SHP77 treated with DMSO at 0.1 percent for 48 hours (cell line): ENCODE measurements at regions not wholly inside any gene's neighbourhood (a gene's known extent, or its start where the extent isn't known, plus 50 kb on each side); places are given as distances from the start of the nearest gene placed in this dataset.
"Not testable (repeated sequence)": the region's sequence is repeated elsewhere in the genome, so short reads cannot be mapped to it uniquely, and the experiment has no call there.

ENCODE experiments used
- DNase-seq: peaks from one replicate; lab custom pipeline; 2025; lab: John Stamatoyannopoulos, UW

DNA sequence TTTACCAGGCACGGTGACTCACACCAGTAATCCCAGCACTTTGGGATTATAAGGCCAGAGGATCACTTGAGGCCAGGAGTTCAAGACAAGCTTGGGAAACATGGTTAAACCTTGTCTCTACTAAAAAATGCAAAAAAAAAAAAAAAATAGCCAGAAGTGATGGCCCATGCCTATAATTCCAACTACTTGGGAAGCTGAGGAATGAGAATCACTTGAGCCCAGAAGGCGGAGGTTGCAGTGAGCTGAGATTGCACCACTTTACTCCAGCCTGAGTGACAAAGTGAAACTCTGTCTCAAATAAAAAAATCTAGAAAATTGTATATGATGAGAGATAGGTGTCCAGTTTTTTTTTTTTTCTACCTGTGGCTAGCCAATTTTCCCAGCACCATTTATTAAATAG is 578.2 kb downstream of the ANKRD7 start:
- no peak for DNase-seq

DNA sequence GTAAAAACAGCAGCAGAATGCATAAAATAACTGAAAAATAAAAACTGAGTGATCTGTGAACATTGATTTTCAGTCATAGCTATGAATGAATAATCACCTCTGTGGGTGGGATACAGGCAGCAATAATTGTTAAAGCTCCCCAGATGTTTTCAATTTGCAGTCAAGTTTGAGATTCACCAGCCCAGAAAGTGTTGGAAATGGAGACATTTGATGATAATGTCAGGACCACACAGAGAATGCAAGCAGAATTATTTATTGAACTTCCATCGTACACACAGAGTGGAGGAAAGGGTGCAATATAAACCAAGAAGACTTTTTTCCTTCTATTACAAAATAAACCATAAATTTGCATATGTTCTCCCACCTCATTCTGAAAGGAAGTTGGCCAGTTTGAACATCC is 601.7 kb downstream of the ANKRD7 start:
- no peak for DNase-seq

DNA sequence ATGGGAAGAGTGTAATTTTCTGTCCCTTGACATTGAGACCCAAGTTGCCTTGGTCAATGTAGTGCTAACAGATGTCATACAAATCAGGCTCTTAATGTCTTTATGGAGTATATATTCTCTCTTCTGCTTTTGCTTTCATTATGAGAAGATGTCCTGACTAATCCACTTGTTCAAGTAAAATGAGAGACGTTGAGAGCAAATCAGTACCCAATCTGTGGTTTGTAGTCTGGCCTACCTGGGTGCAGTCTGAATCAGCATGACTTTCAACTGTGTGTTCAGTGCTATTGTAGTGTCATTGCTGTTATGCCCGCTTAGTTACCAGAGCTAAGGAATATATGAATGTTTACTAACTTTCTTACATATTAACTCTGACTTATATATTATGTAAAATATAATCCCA is 612.4 kb downstream of the ANKRD7 start:
- no peak for DNase-seq

DNA sequence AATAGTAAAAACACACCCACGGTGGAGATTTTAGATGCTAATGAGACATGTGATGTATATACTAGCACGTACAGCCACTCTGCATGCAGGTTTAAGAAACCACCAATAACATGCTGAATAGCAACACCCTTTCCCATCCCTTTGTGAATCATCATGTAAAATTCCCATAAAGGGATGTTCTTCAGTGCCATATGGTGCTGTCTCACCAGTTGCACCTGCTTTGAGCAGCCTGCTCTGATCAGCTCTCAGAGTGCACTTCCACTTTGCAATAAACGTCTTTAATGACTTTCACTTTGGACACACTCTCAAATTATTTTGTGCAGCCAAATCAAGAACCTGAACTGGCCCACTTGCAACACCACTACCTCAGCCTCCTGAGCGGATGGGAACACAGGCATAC is 615.0 kb downstream of the ANKRD7 start:
- DNase-seq: no peak

DNA sequence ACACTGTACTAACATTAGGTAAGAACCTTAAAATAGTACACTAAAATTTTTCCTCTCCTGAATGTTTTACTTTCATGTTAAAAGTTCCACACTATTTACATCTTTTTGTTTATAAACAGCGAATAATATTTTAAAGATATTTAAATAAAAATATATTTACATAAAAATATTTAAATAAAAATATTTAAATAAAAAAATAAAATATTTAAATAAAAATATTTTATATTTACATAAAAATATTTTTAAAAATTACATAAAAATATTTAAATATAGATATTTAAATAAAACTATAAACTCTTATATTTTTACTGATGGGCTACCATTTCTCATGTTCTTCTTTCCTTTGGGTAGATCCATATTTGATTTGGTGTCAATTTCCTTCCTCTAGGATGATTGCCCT is 619.0 kb downstream of the ANKRD7 start:
- DNase-seq: no peak

DNA sequence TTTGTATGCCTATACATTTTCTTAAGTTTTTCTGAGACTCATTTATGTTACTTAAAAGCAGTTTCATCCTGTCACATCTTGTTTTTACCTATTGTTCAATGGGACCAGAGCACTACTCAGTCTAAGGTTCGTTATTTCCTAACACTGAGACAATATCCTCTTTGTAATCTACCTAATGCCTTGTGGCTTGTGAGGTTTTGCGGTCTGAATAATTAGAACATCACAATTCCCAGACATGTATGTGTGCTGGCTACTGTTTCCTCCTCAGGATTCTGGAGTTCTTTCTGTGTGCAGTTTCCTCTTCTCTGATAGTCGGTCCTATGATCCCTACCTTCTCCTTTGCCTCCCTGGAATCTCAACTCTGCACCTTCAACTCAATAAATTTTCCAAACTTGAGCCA is 620.2 kb downstream of the ANKRD7 start:
- DNase-seq: no peak

DNA sequence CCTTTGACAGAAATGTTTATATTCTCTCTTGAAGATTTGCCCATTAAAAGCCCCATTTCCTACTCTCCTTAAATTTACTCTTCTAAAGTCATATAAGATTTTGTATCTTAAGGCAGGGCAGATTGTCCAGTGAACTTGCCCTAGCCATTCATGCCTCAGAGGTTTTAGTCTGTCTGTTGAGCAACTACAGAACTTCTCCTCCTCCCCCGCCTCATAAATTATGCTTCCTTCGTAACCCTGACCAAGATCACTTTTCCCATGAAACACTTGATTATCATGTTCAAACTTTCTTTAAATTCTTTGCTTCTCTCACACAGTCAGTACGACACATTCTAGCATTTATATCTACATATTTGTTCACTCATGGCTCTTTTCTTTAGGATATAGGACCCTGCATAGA is 621.3 kb downstream of the ANKRD7 start:
- DNase-seq: no peak

DNA sequence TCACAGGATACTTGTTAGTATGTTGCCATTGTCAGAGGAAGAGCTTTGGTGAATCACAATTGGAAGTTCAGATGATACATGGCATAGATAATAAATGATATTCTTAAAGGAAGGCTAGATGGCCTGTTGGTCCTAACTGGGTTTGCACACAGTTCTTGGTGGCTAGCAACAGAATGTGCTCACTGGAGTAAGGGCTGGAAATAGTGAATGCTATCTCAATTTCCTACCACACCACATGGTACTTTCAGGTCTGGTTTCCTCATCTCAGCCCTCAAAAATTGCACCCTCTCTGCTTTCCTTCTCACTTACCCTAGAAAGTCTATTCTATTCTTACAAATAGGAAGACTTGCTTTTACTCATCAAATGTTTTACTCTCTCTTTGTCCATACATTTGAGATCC is 622.5 kb downstream of the ANKRD7 start:
- DNase-seq: no peak

DNA sequence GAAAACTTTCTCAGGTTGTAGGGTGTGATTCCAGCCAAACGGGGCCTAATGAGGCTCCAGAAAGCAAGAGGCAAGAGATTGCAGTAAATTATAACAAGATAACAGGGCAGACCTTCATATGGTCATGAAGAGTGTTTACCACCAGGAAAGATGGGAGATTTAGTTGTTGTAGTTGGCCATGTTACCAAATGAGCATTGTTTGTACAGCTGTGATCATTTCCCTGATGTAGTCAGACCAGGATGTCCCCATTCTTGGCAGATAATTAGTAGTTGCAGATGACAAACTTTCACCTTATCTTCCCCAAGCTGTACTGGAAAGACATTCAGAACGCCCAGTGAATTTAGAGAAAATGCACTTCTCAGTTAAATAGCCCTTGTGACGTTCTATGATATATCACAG is 630.8 kb downstream of the ANKRD7 start:
- DNase-seq: peak; percentile 84

DNA sequence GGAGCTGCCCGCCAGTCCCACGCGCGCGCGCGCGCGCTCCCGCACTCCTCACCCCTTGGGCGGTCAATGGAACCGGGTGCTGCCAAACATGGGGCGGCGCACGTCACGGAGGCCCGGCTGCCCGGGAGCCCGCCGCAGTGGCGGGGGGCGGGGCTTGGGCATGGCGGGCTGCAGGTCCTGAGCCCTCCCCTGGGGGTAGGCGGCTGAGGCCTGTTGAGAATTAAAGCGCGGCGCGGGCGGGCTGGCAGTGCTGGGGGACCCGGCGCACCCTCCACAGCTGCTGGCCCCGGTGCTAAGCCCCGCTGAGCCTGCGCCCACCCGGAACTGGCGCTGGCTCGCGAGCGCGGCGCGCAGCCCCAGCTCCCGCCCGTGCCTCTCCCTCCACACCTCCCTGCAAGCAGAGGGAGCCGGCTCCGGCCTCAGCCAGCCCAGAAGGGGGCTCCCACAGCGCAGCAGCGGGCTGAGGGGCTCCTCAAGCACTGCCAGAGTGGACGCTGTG is 634.2 kb downstream of the ANKRD7 start:
- no peak for DNase-seq

DNA sequence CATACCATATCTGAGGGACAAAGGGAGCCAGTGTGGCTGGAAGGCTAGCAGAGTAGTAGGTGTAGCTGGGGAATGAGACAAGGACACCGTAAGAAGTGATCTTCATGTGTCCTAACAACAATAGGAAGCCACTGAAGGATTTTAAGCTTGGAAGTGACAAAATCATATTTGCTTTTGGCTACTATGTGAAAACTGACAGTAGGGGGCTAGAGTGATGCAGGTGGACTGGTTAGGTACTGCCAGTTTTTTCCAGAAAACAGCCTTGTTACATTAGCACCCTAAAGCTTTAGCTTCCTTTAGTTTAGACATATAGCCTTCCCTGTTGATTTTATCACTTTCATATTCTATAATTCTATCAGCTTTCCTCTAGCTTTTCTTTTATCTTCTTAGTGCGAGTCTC is 637.1 kb downstream of the ANKRD7 start:
- DNase-seq: no peak

DNA sequence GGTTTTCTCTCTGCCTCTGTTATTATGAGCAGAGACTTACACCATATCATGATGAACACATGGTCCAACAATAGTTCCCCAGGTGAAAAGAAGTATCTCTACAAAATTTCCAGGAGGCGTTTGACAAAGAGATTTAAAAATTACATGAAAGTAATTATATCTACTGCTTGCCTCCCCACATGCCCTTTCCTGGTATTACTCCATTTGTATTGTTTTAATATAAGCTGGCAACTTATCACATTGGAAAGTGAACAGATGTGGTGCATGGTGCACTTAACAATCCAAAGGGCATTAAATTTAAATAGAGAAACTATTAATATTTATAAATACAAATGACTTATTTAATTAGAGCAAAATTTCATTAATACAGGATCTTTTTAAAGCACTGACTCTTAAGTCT is 638.2 kb downstream of the ANKRD7 start:
- no peak for DNase-seq

DNA sequence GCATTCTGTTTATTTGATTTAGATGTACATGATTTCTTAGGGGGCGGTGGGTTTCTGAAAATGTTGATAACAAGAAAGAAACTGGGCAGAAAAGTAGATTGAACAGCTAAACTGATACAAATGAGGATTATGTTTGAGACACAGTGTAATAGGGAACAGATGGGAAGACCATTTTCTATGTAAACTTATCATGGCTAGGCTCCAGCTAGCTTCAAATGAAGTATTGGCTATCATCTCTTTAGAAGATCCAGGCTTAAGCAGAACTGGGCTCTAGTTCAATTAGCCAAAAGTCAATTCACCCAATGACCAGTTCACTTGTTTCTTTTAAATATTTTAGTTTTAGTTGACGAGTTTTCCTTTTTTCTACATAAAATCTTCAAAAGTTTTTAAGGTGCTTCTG is 639.5 kb downstream of the ANKRD7 start:
- no peak for DNase-seq

DNA sequence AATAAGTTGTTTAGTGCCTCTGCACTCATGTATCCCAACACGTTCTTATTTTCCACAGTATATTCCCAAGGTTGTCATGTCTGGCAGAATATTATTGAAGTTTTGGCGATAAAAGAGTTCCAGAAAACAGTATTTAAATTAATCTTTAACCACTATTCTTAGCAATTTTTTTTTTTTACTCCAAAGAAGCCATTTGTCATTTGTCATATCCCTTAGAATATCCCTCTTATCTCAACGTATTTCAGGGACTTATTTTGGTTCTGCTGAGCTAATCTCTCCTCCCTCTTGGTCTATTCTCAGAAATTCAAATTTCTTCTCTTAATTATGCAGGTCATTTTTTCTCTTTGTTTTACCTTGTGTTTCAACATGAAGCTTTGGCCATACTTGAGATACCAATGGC is 643.4 kb downstream of the ANKRD7 start:
- DNase-seq: no peak

DNA sequence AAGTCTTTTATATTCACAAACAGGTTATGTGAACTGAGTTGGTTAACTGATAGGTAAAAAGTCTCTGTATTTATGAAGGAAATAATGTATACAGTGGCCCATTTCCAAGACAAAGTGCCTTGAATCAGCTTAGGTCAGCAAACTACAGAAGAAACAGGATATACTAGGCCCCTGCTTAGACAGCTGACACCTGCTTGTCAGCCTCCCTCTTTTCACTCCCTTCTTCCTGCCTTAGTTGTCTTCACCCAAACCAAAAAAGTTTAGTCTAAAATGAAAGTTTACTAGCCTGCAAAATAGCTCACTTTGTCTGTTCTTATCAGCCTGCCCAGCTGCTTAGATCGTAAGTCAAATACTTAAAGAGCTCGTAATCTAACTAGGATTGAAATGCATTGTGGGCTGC is 644.6 kb downstream of the ANKRD7 start:
- DNase-seq: not testable (repeated sequence)

DNA sequence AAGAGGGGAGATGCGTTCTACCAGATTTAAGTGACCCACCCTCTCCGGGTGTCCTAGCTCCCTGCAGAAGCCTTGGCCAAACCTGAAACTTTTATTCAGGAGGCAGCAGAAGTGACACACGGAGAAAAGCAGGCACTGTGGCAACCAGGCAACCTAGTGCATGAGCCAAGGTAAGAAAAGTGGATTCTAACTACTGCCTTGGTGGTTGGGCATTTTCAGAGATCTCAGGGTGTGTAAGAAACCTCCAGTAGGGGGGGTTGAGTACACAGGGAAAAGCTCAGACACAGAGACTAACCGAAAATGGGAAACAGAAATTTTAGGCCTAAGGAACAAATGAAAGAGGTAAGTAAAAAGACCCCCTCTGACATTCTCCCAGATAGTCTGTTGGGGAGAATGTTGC is 645.7 kb downstream of the ANKRD7 start:
- DNase-seq: peak; percentile 32

DNA sequence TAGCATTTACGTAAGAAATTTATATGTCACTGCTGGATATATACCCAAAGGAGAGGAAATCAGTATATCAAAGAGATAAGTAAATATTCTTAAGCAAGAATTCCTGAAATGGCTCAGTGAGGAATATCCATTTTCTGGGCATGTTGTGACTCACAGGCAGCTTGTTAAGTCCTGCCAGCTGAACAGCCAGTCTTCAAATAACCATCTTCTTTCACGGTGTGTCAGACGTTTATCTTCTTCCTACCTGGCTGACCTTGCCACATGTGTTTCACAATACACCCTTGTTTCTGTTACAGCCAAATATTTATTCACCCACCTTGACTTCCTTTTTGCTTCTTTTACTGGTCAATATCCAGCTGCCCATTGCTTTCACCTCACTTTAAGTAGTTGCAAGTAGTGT is 648.1 kb downstream of the ANKRD7 start:
- DNase-seq: peak; percentile 59

DNA sequence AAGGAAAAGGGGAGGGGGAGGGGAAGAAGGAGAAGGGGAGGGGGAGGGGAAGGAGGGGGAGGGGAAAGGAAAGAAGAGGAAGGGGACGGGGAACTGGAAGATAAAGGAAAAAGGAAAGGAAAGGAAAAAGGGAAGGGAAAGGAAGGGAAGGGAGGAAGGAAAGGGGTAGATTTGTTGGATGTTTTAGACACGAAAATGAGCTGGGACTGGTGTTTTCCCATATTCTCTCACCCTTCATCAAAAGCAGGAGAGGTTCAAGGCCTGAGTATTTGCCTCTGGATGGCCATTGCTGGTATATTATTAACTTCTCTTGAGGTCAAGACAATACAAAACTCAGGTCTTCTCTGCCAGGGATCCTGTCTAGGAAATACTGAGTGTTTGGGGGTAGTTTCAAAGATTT is 652.7 kb downstream of the ANKRD7 start:
- DNase-seq: no peak

DNA sequence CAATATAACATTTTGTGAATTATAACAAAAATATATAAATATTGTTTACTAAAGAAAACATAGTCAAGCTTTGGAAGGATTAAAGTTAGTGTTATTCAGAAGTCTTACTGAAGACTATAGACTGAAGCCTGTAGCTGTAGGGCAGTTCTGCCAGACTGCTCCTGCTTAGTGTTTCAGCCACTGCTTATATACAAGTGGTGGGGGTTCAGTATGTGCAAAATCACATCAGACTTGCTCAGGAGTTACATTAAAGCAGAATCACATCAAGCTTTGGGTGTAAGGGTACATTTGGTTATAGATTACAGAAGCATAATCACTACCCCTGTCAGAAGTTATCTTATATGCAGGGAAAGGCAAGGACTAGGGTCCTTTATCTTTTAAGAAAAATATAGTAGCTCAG is 653.8 kb downstream of the ANKRD7 start:
- no peak for DNase-seq

DNA sequence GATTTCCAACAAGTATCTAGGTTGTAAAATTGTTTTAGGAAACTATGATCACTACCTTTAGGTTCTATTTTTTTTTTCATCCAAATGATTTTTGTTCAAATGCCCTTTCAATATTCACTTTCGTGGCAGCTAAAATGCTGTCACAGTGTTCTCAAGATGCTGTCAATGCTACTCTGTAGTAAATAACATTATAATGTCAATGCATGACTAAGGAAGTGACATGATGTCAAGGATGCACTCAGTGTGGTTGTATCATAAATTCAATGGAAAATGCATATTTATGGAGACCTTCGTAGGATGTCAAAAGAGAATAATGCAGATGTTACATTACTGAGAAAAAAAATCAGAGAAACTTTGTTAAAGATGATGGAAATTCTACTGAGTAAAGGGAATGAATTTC is 673.8 kb downstream of the ANKRD7 start:
- DNase-seq: no peak

DNA sequence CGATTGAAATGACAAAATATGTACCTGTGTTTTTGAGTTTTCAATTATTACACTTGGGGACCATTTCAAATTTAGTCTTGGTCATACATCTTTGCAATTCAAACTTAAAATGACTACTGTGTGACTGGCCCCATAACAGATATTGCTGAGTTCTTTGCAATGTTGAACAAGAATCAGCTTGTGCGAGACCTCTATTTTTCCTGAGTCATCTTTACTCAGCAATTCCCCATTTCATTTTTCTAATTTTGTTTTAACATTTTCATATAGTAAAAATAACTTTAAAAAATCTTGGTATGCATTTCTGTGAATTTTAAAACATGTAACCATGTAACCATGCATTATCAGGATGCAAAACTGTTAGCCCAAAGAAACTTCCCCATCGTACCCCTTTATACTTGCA is 678.1 kb downstream of the ANKRD7 start:
- no peak for DNase-seq

DNA sequence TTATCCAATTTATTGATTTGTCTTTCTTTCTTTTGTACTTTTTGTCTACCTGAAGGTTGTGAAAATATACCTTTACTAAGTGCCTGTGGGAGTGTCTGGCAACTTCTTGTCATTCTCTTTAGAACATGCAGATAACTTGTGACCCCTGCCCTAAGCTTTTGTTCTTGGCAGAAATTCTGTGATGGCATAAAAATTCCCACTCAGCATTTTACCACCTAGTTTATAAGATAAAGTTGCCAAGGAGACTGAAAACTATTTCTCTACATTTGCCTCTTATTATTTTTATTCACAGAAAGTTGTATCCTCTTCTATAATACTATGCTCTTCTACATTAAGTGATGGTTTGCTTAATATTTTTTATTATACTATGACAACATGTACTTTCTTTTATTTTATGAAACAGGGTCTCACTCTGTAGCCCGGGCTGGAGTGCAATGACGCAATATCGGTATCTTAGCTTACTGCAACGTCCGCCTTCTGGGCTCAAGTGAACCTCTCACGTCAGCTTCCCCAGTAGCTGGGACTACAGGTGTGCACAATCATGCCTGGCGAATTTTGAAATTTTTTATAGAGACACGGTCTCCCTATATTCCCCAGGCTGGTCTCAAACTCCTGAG is 683.5 kb downstream of the ANKRD7 start:
- no peak for DNase-seq

DNA sequence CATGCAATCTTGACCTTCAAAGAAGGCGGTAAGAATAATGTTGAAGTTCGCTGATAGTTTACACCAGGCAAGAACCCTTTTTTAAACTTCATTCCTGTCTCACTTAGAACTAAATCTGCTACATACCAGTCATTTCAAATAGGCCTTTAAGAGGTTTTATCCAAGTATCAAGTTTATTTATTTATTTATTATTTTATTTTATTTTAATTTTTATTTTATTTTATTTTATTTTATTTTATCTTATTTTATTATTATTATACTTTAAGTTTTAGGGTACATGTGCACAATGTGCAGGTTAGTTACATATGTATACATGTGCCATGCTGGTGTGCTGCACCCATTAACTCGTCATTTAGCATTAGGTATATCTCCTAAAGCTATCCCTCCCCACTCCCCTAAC is 691.6 kb downstream of the ANKRD7 start:
- not testable (repeated sequence) for DNase-seq

DNA sequence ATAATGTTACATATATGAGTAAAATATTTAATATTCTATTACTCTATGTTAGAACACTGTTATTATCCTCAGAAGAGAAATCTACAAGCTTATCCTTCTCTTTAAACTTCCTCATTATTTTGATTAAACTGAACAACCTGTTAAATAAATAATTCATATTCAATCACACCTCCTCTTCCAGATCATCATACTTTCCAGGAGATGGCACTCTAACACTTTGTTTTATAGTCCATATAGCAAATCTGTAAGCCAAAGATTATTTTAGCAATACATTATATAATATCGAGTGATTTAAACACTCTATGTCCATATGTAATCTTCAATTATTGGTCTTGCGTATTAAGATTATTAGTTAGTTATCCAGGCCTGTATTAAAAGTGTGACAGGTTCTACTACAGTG is 694.1 kb downstream of the ANKRD7 start:
- DNase-seq: peak; percentile 46

DNA sequence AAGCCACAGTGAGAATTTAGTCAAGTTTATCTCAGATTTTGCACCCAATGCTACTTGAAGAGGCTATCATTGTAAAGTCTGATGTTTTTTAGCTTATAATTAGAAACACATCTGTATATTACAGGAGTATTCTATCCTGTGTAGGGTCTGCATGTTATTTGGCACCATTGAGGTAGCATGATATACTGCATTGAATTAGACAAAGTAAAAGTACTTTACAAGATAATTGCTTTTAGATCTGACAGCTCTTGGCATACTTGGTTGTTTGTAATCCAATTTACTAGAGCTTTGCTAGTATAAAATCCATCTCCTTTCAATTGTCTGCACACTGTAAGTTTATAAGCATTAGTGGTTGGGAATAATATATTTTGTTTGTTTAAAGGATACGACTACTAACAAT is 714.3 kb downstream of the ANKRD7 start:
- DNase-seq: no peak
